Tibial nerve (tissue), 4 donors: ENCODE measurements at regions not wholly inside any gene's neighbourhood (a gene's known extent, or its start where the extent isn't known, plus 50 kb on each side); places are given as distances from the start of the nearest gene placed in this dataset.

Experiments used
- EP300 ChIP-seq, 2 donors: sonication (generic); formaldehyde crosslinking; IDR thresholded peaks; one replicate each; pipeline ENCODE4 v1.6.1; 2017; ENCODE audit warnings: antibody characterized with exemption in 2 of 2, mild to moderate bottlenecking in 1 of 2
- POLR2A ChIP-seq, 2 donors: fragments of 450-650 bp; IDR thresholded peaks; one replicate each; pipeline ENCODE4 v1.6.1; 2017; ENCODE audit warnings: antibody characterized with exemption in 2 of 2, mild to moderate bottlenecking in 2 of 2, moderate library complexity in 2 of 2
- TF ChIP-seq, protein P1 (sequence below), 5 experiments: fragments of 200-600 bp in 3 of 5; fragments of 450-650 bp in 2 of 5; sonication (generic) in 3 of 5; IDR thresholded peaks; one replicate each; pipeline ENCODE4 v1.5.1; 2016 to 2019; ENCODE audit warnings: antibody characterized with exemption in 5 of 5, mild to moderate bottlenecking in 3 of 5, moderate library complexity in 2 of 5

GRCh38 chr2:215594766-215595165 is 158.9 kb upstream of the FN1 start:
- TF ChIP-seq POLR2A (IDR thresholded peaks at IDR 0.05) (no peak), EP300 (IDR thresholded peaks at IDR 0.05) (no peak)
- TF ChIP-seq, protein P1, sequence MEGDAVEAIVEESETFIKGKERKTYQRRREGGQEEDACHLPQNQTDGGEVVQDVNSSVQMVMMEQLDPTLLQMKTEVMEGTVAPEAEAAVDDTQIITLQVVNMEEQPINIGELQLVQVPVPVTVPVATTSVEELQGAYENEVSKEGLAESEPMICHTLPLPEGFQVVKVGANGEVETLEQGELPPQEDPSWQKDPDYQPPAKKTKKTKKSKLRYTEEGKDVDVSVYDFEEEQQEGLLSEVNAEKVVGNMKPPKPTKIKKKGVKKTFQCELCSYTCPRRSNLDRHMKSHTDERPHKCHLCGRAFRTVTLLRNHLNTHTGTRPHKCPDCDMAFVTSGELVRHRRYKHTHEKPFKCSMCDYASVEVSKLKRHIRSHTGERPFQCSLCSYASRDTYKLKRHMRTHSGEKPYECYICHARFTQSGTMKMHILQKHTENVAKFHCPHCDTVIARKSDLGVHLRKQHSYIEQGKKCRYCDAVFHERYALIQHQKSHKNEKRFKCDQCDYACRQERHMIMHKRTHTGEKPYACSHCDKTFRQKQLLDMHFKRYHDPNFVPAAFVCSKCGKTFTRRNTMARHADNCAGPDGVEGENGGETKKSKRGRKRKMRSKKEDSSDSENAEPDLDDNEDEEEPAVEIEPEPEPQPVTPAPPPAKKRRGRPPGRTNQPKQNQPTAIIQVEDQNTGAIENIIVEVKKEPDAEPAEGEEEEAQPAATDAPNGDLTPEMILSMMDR (IDR thresholded peaks at IDR 0.05): no peak
